ENCODE measurements at regions not wholly inside any gene's neighbourhood (a gene's known extent, or its start where the extent isn't known, plus 50 kb on each side); places are given as distances from the start of the nearest gene placed in this dataset.

- in situ Hi-C loops (cut with MboI; ENCODE audit: low sequenced_read_pairs) = no loop called here
Observed at GRCh38 chr9:129335464-129336129, 157.5 kb upstream of the IER5L start.

- in situ Hi-C loops (cut with MboI; ENCODE audit: low sequenced_read_pairs) = no loop called here
Observed at GRCh38 chr9:129334105-129334935, 156.3 kb upstream of the IER5L start.

GRCh38 chr9:129333617-129334104 lies 155.6 kb upstream of the IER5L start:
- in situ Hi-C loops (cut with MboI; ENCODE audit: low sequenced_read_pairs) = no loop called here

GRCh38 chr9:129332581-129332980 lies 154.5 kb upstream of the IER5L start:
- in situ Hi-C loops (cut with MboI; ENCODE audit: low sequenced_read_pairs) = no loop called here

GRCh38 chr9:129331772-129332500 lies 153.9 kb upstream of the IER5L start:
- in situ Hi-C loops (cut with MboI; ENCODE audit: low sequenced_read_pairs) = no loop called here

GRCh38 chr9:129331493-129331765 lies 153.4 kb upstream of the IER5L start:
- in situ Hi-C loops (cut with MboI; ENCODE audit: low sequenced_read_pairs) = no loop called here

GRCh38 chr9:129330711-129331492 lies 152.8 kb upstream of the IER5L start:
- in situ Hi-C loops (cut with MboI; ENCODE audit: low sequenced_read_pairs) = no loop called here

GRCh38 chr9:129328355-129329042 lies 150.4 kb upstream of the IER5L start:
- in situ Hi-C loops (cut with MboI; ENCODE audit: low sequenced_read_pairs) = no loop called here

GRCh38 chr9:129327552-129328328 lies 149.7 kb upstream of the IER5L start:
- in situ Hi-C loops (cut with MboI; ENCODE audit: low sequenced_read_pairs) = no loop called here

- in situ Hi-C loops (cut with MboI; ENCODE audit: low sequenced_read_pairs) = no loop called here
Observed at GRCh38 chr9:129326061-129327005, 148.3 kb upstream of the IER5L start.

GRCh38 chr9:129324808-129325502 lies 146.9 kb upstream of the IER5L start:
- in situ Hi-C loops (cut with MboI; ENCODE audit: low sequenced_read_pairs) = no loop called here

- in situ Hi-C loops (cut with MboI; ENCODE audit: low sequenced_read_pairs) = no loop called here
Observed at GRCh38 chr9:129323999-129324553, 146.0 kb upstream of the IER5L start.

GRCh38 chr9:129323376-129323998 lies 145.4 kb upstream of the IER5L start:
- in situ Hi-C loops (cut with MboI; ENCODE audit: low sequenced_read_pairs) = no loop called here

GRCh38 chr9:129322641-129323375 lies 144.7 kb upstream of the IER5L start:
- in situ Hi-C loops (cut with MboI; ENCODE audit: low sequenced_read_pairs) = no loop called here

GRCh38 chr9:129322022-129322621 lies 144.1 kb upstream of the IER5L start:
- in situ Hi-C loops (cut with MboI; ENCODE audit: low sequenced_read_pairs) = no loop called here
